ENCODE measurements at regions not wholly inside any gene's neighbourhood (a gene's known extent, or its start where the extent isn't known, plus 50 kb on each side); places are given as distances from the start of the nearest gene placed in this dataset.
"Not testable (repeated sequence)": the region's sequence is repeated elsewhere in the genome, so short reads cannot be mapped to it uniquely, and the experiment has no call there.

GRCh38 chr7:89624155-89624554 is 530.1 kb upstream of the STEAP1 start:
- not testable (repeated sequence) for TF ChIP-seq REST (IDR thresholded peaks at IDR 0.05; ENCODE audit: insufficient replicate concordance, low read depth); GABPA (IDR thresholded peaks at IDR 0.05; ENCODE audit: low read depth); CTCF (IDR thresholded peaks at IDR 0.05; ENCODE audit: insufficient read depth, low read length); POLR2AphosphoS5 (IDR thresholded peaks at IDR 0.05; ENCODE audit: low read depth)
